Lower lobe of right lung (tissue), 2 donors: ENCODE measurements at regions not wholly inside any gene's neighbourhood (a gene's known extent, or its start where the extent isn't known, plus 50 kb on each side); places are given as distances from the start of the nearest gene placed in this dataset.
"Not testable (repeated sequence)": the region's sequence is repeated elsewhere in the genome, so short reads cannot be mapped to it uniquely, and the experiment has no call there.

ENCODE experiments used
- ATAC-seq, 2 donors: fragments of 200-7000 bp; cut with Tn5 transposase; one replicate each; pipeline ENCODE4 v1.9.1; 2020 to 2022; ENCODE audit warnings: mild to moderate bottlenecking in 2 of 2, moderate library complexity in 2 of 2
- DNase-seq: peaks from one replicate; pipeline ENCODE4 v3.0.0-alpha.2; 2020
- H3K27ac ChIP-seq: fragments of 200-600 bp; one replicate; pipeline ENCODE4 v1.8.0; 2022
- H3K27me3 ChIP-seq: fragments of 200-600 bp; one replicate; pipeline ENCODE4 v1.8.0; 2022; ENCODE audit warnings: low read depth
- H3K36me3 ChIP-seq: fragments of 200-600 bp; one replicate; pipeline ENCODE4 v1.8.0; 2022; ENCODE audit warnings: mild to moderate bottlenecking
- H3K4me1 ChIP-seq: fragments of 200-600 bp; one replicate; pipeline ENCODE4 v1.8.0; 2022
- H3K4me3 ChIP-seq: fragments of 200-600 bp; one replicate; pipeline ENCODE4 v1.8.0; 2022; ENCODE audit warnings: mild to moderate bottlenecking
- H3K9me3 ChIP-seq: fragments of 200-600 bp; one replicate; pipeline ENCODE4 v1.8.0; 2022
- CTCF ChIP-seq: fragments of 200-600 bp; IDR thresholded peaks from one replicate; pipeline ENCODE4 v1.8.0; 2022; ENCODE audit warnings: antibody characterized with exemption, mild to moderate bottlenecking
- intact Hi-C: fragments of 100-400 bp; cut with DNase I; formaldehyde crosslinking; loops from one replicate; pipeline ENCODE4 v1.11.0; 2022
- donor health status: DM: no; HTN: yes; CAD: no; lungs with severe emphysema.

DNA sequence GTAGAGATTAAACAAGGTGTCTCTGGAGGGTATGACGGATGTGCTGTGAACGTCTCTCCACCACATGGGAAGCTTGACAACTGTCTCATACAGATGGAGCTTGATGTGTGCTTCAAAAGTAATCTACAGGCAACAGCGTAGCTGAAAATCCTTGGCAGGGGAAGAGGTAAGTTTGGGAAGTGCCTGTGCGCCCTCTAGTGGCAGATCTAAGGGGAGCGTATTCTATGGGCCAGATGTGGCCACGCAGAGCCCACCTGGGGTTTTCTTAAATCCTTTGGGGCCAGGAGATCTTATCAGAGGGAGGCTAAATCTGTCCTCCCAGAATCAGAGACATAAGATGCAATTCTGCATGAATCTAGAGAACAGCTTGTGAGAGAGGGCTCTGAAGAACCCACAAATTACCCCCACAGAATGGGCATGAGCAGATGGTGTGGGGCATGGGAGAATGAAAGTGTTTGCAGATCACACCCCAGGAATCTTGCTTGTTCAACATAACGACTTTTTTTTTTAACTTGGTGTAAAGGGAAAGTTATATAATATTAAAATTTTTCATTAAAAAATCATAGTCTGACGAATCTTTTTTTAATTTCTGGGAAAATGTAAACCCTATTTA, 91.2 kb upstream of the MPP7 start:
- DNase-seq = peak; percentile 65
- intact Hi-C loops = no loop called here
- Histone ChIP-seq H3K27ac (no peak overlapping the region), H3K36me3 (no peaks in the 10 kb centered on the region), H3K27me3 (no peaks in the 10 kb centered on the region), H3K9me3 (no peaks in the 10 kb centered on the region), H3K4me1 (no peaks in the 10 kb centered on the region), H3K4me3 (no peak overlapping the region)
- TF ChIP-seq CTCF = peak; percentile 91
- peak; percentile 92 for ATAC-seq

DNA sequence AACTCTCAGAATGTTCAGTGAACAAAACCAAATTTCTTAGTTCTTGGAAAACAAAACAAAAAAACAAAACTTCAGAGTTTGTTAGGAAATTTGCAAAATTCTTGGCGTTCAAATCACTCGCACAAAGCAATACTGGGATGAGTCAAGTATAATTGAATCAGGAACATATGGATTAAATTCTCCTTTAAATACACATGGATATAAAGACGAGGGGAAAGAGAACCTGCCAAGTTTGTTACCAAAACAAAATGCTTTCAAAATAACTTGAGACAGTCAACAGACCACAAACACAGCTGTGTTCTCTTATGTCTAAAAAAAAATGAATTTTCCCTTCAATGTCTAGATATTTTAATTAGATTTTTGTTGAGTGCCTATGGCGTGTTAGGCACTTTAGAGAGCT, 93.5 kb upstream of the MPP7 start:
- H3K4me3 ChIP-seq = no peak overlapping the region
- peaks cover 12% of the 10 kb centered on the region for H3K4me1 ChIP-seq
- DNase-seq = no peak
- no peak for ATAC-seq
- TF ChIP-seq CTCF = no peak
- intact Hi-C loops = no loop called here
- no peak overlapping the region for H3K27ac ChIP-seq
- no peaks in the 10 kb centered on the region for H3K36me3 ChIP-seq
- H3K9me3 ChIP-seq = no peaks in the 10 kb centered on the region
- H3K27me3 ChIP-seq = no peaks in the 10 kb centered on the region

- no peaks in the 10 kb centered on the region for H3K27me3 ChIP-seq
- H3K27ac ChIP-seq = no peak overlapping the region
- no peaks in the 10 kb centered on the region for H3K9me3 ChIP-seq
- intact Hi-C loops = no loop called here
- ATAC-seq (no peak), DNase-seq (no peak)
- H3K4me3 ChIP-seq = no peak overlapping the region
- peaks cover 17% of the 10 kb centered on the region for H3K4me1 ChIP-seq
- TF ChIP-seq CTCF = no peak
- H3K36me3 ChIP-seq = no peaks in the 10 kb centered on the region
These were observed 94.4 kb upstream of the MPP7 start for GRCh38 chr10:28397229-28397628.

DNA sequence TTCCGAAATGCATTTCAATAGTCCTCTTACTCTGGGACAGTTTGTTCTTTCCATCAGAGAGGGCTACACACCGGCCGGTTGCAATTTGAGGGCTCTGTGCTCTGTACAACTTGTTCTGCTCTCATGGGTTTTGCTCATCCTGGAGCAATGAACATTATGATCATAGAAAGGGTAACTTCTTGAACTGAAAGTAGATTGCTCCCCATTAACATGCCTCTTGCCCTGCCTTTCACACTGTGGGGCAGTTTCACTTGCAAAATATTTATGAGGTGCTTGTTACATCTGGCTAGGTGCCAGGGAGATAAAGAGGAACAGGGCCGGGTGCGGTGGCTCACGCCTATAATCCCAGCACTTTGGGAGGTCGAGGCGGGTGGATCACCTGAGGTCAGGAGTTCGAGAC, 97.3 kb upstream of the MPP7 start:
- Histone ChIP-seq H3K36me3 (no peaks in the 10 kb centered on the region), H3K27ac (peak overlapping the region; percentile 61), H3K4me1 (peaks cover 24% of the 10 kb centered on the region), H3K4me3 (no peak overlapping the region), H3K27me3 (no peaks in the 10 kb centered on the region), H3K9me3 (no peaks in the 10 kb centered on the region)
- DNase-seq (no peak), ATAC-seq (peak; percentile 58 to 73)
- intact Hi-C loops = no loop called here
- no peak for TF ChIP-seq CTCF

DNA sequence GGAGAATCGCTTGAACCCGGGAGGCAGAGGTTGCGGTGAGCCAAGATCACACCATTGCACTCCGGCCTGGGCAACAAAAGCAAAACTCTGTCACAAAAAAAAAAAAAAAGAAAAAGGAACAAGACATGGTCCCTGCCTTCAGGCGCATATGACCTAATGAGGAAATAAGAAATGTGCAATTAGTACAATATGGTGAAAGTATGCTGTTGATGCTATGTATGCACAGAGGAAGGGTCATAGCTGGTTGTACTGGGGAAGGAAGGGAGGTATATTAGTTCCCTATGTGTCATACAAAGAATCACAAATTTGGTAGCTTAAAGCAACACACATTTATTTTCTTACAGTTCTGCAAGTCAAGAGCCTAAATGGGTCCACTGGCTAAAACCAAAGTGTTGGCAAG, 97.8 kb upstream of the MPP7 start:
- no peak for DNase-seq
- H3K9me3 ChIP-seq = no peaks in the 10 kb centered on the region
- no peak overlapping the region for H3K4me3 ChIP-seq
- no peaks in the 10 kb centered on the region for H3K27me3 ChIP-seq
- peak overlapping the region; percentile 61 for H3K27ac ChIP-seq
- no peaks in the 10 kb centered on the region for H3K36me3 ChIP-seq
- intact Hi-C loops = no loop called here
- no peak for TF ChIP-seq CTCF
- peak; percentile 52 to 85 for ATAC-seq
- peaks cover 24% of the 10 kb centered on the region for H3K4me1 ChIP-seq

DNA sequence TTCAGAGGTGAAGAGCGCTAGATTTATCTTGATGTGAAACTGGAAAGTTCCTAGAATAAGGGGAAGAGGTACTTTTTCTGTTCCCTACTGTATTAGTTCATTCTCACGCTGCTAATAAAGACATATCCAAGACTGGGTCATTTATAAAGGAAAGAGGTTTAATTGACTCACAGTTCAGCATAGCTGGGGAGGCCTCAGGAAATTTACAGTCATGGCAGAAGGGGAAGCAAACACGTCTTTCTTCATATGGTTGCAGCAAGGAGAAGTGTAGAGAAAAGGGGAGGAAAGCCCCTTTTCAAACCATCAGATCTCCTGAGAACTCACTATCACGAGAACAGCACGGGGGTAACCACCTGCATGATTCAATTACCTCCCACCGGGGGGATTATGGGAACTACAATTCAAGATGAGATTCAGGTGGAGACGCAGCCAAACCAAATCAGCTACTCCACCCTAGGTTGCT, 99.8 kb upstream of the MPP7 start:
- ATAC-seq, DNase-seq, intact Hi-C loops, H3K9me3 ChIP-seq, H3K27me3 ChIP-seq, H3K36me3 ChIP-seq, H3K4me3 ChIP-seq: not testable (repeated sequence)
- H3K4me1 ChIP-seq = peaks cover 24% of the 10 kb centered on the region
- H3K27ac ChIP-seq = peak overlapping the region; percentile 49
